ENCODE measurements at regions not wholly inside any gene's neighbourhood (a gene's known extent, or its start where the extent isn't known, plus 50 kb on each side); places are given as distances from the start of the nearest gene placed in this dataset.

DNA sequence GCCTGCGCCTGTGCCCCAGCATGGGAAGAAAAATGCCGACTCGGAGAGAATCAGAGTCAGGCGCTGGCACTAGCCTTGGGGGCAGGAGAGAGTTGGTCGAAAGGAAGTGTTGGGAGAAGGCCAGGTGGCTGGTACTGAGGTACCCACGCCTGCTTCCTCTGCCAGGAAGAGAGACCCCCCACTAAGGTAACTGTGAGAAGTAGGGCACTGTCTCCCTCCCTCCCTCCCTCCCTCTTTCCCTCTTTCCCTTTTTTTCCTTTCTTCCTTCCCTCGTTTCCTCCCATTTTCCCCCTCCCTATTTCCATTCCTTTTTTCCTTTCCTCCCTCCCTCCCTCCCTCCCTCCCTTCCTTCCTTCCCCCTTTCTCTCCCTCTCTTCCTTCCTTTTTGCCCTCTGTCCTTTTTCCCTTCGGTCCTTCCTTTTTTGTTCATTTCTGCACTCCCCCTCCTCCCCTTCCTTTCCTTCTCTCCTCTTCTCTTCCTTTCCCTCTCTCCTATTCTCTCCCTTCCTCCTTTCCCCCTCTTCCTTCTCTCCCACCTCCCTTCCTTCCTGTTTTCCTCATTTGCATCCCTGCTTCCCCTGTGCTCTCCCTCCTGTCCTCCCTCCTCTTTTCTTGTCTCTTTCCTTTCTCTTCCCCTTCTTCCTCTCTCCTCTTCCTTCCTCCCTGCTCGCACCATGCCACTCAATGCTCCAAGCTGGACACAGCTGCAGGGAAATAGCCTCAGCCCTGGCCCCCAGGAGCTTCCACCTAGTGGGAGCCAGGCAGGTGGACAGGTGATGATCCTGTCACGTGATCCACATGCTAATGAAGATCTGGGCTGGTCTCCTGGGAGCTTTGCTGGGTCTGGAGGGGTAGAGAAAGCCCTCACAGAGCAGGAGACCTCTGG, 148.0 kb downstream of the DHX35 start:
- no peak overlapping the region for H3K4me3 Mint-ChIP-seq (ENCODE audit: unreplicated experiment)
- no peak overlapping the region for H3K27ac Mint-ChIP-seq (ENCODE audit: unreplicated experiment)
- H3K36me3 Mint-ChIP-seq (ENCODE audit: low read depth): no peaks in the 10 kb centered on the region
- no peaks in the 10 kb centered on the region for H3K9me3 Mint-ChIP-seq (ENCODE audit: low read depth)
- no peak for DNase-seq (ENCODE audit: low spot score)
- H3K27me3 Mint-ChIP-seq (ENCODE audit: low read depth): peaks cover 46% of the 10 kb centered on the region
- H3K4me1 Mint-ChIP-seq (ENCODE audit: low read depth): peaks cover 4% of the 10 kb centered on the region
- TF ChIP-seq, protein P1, sequence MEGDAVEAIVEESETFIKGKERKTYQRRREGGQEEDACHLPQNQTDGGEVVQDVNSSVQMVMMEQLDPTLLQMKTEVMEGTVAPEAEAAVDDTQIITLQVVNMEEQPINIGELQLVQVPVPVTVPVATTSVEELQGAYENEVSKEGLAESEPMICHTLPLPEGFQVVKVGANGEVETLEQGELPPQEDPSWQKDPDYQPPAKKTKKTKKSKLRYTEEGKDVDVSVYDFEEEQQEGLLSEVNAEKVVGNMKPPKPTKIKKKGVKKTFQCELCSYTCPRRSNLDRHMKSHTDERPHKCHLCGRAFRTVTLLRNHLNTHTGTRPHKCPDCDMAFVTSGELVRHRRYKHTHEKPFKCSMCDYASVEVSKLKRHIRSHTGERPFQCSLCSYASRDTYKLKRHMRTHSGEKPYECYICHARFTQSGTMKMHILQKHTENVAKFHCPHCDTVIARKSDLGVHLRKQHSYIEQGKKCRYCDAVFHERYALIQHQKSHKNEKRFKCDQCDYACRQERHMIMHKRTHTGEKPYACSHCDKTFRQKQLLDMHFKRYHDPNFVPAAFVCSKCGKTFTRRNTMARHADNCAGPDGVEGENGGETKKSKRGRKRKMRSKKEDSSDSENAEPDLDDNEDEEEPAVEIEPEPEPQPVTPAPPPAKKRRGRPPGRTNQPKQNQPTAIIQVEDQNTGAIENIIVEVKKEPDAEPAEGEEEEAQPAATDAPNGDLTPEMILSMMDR (IDR thresholded peaks at IDR 0.05): no peak

DNA sequence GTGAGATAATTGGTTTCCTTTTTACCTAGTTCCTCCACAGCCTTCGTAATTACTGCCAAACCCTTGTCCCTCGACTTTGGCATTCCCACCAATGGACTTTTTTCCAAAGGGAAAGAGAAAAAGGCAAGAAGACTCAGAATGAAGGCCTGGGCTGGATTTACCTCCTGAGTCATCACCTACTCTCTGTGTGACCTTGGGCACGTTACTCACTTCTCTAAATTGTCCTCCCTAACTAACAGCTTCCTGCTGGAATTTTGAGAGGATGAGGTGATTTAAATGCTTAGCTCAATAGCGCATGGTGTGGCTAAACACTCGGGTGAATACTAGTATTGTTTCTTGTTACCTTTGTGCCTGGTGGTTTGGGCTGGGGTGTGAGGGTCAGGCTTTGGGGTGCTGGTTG, 146.6 kb downstream of the DHX35 start:
- no peak for DNase-seq (ENCODE audit: low spot score)

DNA sequence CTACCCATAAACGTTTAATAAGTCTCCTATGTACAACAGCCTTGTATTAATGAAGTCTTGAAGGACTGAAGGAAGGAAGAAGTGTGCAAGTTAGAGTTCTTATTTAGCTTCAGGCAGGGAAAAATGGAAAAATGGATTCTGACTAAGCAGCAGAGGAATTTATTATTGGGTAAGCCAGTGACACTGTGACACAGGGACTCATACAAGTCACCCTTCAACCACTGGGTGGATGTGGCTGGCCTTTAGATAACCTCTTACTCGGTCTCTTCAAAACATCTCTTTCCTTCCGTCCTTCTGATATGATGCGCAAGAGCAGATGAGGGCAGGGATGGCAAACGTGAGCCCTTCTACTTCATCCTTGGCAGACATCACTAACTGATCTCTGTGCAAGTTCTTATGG, 145.6 kb downstream of the DHX35 start:
- TF ChIP-seq, protein P1 (IDR thresholded peaks at IDR 0.05): no peak
- no peak overlapping the region for H3K27ac Mint-ChIP-seq (ENCODE audit: unreplicated experiment)
- peaks cover 9% of the 10 kb centered on the region for H3K9me3 Mint-ChIP-seq (ENCODE audit: low read depth)
- H3K36me3 Mint-ChIP-seq (ENCODE audit: low read depth): peaks cover 2% of the 10 kb centered on the region
- H3K4me1 Mint-ChIP-seq (ENCODE audit: low read depth): peaks cover 4% of the 10 kb centered on the region
- H3K4me3 Mint-ChIP-seq (ENCODE audit: unreplicated experiment): no peak overlapping the region
- DNase-seq (ENCODE audit: low spot score): no peak
- peaks cover 41% of the 10 kb centered on the region for H3K27me3 Mint-ChIP-seq (ENCODE audit: low read depth)

More for the DNA sequence above, 146.6 kb downstream of the DHX35 start:
- peaks cover 49% of the 10 kb centered on the region for H3K27me3 Mint-ChIP-seq (ENCODE audit: low read depth)
- TF ChIP-seq, protein P1 (IDR thresholded peaks at IDR 0.05): no peak
- H3K36me3 Mint-ChIP-seq (ENCODE audit: low read depth): no peaks in the 10 kb centered on the region
- no peak overlapping the region for H3K27ac Mint-ChIP-seq (ENCODE audit: unreplicated experiment)
- peaks cover 4% of the 10 kb centered on the region for H3K4me1 Mint-ChIP-seq (ENCODE audit: low read depth)
- no peak overlapping the region for H3K4me3 Mint-ChIP-seq (ENCODE audit: unreplicated experiment)
- H3K9me3 Mint-ChIP-seq (ENCODE audit: low read depth): peaks cover 3% of the 10 kb centered on the region

DNA sequence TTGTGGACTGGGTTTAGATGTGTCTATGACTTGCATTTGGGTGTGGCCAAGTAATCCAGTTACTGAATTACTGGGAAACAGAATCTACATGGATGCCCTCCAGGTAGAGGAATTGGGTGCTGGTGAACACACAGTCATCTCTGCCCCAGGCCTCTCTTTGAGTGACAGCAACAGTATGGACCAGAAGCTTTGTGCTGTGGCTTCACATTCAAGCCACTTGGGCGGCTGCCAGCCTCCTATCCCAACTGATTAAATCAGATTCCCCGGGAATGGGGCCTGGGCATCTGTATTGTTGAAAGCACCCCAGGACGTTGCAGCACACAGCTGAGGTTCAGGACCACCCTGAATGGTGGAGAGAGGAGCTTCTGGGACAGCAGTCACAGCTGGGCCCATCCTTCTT, 144.6 kb downstream of the DHX35 start:
- H3K27me3 Mint-ChIP-seq (ENCODE audit: low read depth): peaks cover 35% of the 10 kb centered on the region
- H3K4me3 Mint-ChIP-seq (ENCODE audit: unreplicated experiment): no peak overlapping the region
- H3K4me1 Mint-ChIP-seq (ENCODE audit: low read depth): no peaks in the 10 kb centered on the region
- no peak for DNase-seq (ENCODE audit: low spot score)
- H3K9me3 Mint-ChIP-seq (ENCODE audit: low read depth): peaks cover 9% of the 10 kb centered on the region
- no peak overlapping the region for H3K27ac Mint-ChIP-seq (ENCODE audit: unreplicated experiment)
- H3K36me3 Mint-ChIP-seq (ENCODE audit: low read depth): peaks cover 2% of the 10 kb centered on the region
- TF ChIP-seq, protein P1 (IDR thresholded peaks at IDR 0.05): no peak

DNA sequence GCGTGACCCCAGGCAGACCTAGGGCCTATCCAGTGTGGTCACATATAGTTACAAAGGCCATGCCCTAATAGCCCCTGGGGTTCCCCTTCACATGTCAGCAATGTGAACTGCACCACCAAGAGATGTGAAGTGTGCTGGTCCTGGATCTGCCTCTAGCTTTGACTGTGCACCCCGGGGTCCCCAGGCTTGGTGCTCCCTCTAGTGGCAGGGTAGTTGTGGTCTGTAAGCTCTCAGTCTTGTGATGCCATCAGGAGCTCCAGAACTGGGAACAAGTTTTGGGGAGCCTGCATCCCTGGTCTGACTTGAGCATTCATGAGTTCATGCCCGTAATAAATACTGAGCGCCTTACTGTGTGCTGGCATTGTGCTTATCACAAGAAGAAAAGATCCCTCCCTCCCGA, 143.4 kb downstream of the DHX35 start:
- DNase-seq (ENCODE audit: low spot score): no peak
- Mint-ChIP-seq H3K27me3 (ENCODE audit: low read depth) (peaks cover 35% of the 10 kb centered on the region), H3K36me3 (ENCODE audit: low read depth) (peaks cover 2% of the 10 kb centered on the region), H3K4me1 (ENCODE audit: low read depth) (no peaks in the 10 kb centered on the region), H3K9me3 (ENCODE audit: low read depth) (peaks cover 9% of the 10 kb centered on the region), H3K27ac (ENCODE audit: unreplicated experiment) (no peak overlapping the region), H3K4me3 (ENCODE audit: unreplicated experiment) (no peak overlapping the region)
- TF ChIP-seq, protein P1 (IDR thresholded peaks at IDR 0.05): no peak

Measured in chondrocyte (in vitro differentiated cells).